ENCODE measurements at regions not wholly inside any gene's neighbourhood (a gene's known extent, or its start where the extent isn't known, plus 50 kb on each side); places are given as distances from the start of the nearest gene placed in this dataset.

DNA sequence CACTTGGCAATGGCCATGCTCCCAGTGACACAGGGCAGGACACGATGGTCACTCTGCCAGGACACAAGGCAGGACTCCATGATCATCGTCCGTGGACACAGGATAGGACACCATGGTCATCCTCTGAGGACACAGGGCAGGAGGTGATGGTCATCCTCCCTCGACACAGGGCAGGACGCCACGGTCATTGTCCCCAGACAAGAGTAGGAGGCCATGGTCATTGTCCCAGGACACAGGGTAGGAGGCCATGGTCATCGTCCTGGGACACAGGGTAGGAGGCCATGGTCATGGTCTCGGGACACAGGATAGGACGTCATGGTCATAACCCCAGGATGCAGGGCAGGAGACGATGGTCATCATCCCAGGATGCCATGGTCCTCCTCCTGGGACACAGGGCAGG, 289.2 kb downstream of the TCERG1L start:
- DNase-seq (ENCODE audit: low read depth, low spot score), result no peak
- H3K4me3 ChIP-seq (ENCODE audit: low read depth, low read length), result no peak overlapping the region
- TF ChIP-seq CTCF (IDR thresholded peaks at IDR 0.05; ENCODE audit: low read depth, low read length), result no peak
- in situ Hi-C loops (cut with HindIII; ENCODE audit: low sequenced_read_pairs), result no loop called here

- DNase-seq (ENCODE audit: low read depth, low spot score), result no peak
- in situ Hi-C loops (cut with HindIII; ENCODE audit: low sequenced_read_pairs), result no loop called here
- no peak for TF ChIP-seq CTCF (IDR thresholded peaks at IDR 0.05; ENCODE audit: low read depth, low read length)
- no peak overlapping the region for H3K4me3 ChIP-seq (ENCODE audit: low read depth, low read length)
These were observed 288.5 kb downstream of the TCERG1L start for GRCh38 chr10:131022981-131023380.

DNA sequence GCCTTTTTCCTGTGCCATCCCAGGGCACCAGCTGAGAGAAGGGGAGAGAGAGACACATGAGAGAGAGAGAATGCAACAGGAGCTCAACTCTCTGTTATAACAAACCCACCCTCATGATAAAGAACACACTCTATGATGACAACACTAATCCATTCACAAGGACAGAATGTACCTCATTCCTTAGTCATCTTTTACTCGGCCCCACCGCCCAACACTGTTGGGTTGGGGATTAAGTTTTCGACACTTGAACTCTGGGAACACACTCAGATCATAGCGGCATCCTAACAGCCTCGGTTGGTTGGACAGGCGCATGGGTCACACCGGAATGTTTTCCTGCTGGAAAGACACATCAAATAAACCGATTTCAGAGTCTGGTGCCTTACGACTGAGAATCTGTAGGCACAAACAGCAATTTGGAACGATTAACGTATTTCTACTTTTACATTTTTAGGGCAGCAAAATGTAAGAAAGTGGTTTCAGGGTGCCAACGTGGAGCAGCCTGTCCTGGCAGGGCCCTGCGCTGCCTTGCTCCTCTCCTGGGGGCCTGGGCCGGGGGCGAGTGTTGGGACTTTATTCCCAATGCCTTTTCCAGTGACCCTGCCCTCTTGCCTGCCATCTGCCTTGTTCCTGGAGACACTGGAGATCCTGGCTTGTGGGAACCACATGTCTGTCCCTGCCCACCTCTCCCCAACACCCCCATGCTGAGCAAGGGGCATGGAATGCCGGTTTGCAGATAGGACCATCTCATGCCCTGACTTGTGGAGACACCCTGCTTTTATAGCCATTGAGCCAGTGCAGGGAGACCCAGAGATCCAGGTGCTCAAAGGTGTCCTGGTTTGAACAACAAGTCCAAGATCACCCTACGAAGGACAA, 287.0 kb downstream of the TCERG1L start:
- no peak for TF ChIP-seq CTCF (IDR thresholded peaks at IDR 0.05; ENCODE audit: low read depth, low read length)
- no peak overlapping the region for H3K4me3 ChIP-seq (ENCODE audit: low read depth, low read length)
- no peak for DNase-seq (ENCODE audit: low read depth, low spot score)
- in situ Hi-C loops (cut with HindIII; ENCODE audit: low sequenced_read_pairs), result no loop called here

GRCh38 chr10:131025333-131025732, 286.2 kb downstream of the TCERG1L start:
- H3K4me3 ChIP-seq (ENCODE audit: low read depth, low read length), result no peak overlapping the region
- no peak for DNase-seq (ENCODE audit: low read depth, low spot score)
- no peak for TF ChIP-seq CTCF (IDR thresholded peaks at IDR 0.05; ENCODE audit: low read depth, low read length)
- in situ Hi-C loops (cut with HindIII; ENCODE audit: low sequenced_read_pairs), result no loop called here

DNA sequence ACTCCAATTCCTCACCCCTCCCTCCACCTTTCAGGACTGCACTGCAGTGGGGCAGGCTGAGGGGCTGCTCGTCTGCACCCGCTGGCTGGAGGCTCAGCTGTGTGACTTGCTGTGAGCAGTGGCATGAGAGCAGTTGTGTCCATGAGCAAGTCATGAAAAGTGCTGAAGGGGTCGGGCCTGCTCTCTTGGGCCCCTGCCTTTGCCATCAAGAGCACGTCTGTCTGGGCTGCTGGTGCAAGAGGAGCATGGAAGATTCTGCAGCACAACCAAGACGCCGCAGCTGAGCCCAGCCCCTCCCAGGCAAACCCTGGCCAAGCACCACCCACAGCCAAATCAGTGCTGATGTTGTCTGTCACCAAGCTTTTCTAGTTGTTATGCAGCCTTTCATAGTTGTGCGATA, 284.3 kb downstream of the TCERG1L start:
- in situ Hi-C loops (cut with HindIII; ENCODE audit: low sequenced_read_pairs), result no loop called here
- DNase-seq (ENCODE audit: low read depth, low spot score), result no peak
- TF ChIP-seq CTCF (IDR thresholded peaks at IDR 0.05; ENCODE audit: low read depth, low read length), result no peak
- H3K4me3 ChIP-seq (ENCODE audit: low read depth, low read length), result no peak overlapping the region

- no peak for DNase-seq (ENCODE audit: low read depth, low spot score)
These were observed 280.2 kb downstream of the TCERG1L start for GRCh38 chr10:131031346-131031745.

More at GRCh38 chr10:131031346-131031745, 280.2 kb downstream of the TCERG1L start:
- no peak overlapping the region for H3K4me3 ChIP-seq (ENCODE audit: low read depth, low read length)
- no peak for TF ChIP-seq CTCF (IDR thresholded peaks at IDR 0.05; ENCODE audit: low read depth, low read length)
- in situ Hi-C loops (cut with HindIII; ENCODE audit: low sequenced_read_pairs), result no loop called here
